LNCaP clone FGC (cell line): ENCODE measurements at regions not wholly inside any gene's neighbourhood (a gene's known extent, or its start where the extent isn't known, plus 50 kb on each side); places are given as distances from the start of the nearest gene placed in this dataset.
"Not testable (repeated sequence)": the region's sequence is repeated elsewhere in the genome, so short reads cannot be mapped to it uniquely, and the experiment has no call there.

Source experiments
- DNase-seq: peaks from one replicate; pipeline ENCODE4 v3.0.0-alpha.2; 2011; ENCODE audit warnings: low read depth
- H3K4me3 ChIP-seq: 2 replicates; pipeline ENCODE4 v1.5.1; 2011; ENCODE audit warnings: mild to moderate bottlenecking, low read depth, low read length, control low read depth
- TF ChIP-seq, protein P1 (sequence below): IDR thresholded peaks from 2 replicates; pipeline ENCODE4 v1.5.1; 2012; ENCODE audit warnings: mild to moderate bottlenecking; ENCODE audit not compliant: control insufficient read depth, insufficient read depth; ENCODE audit errors: extremely low read depth

GRCh38 chr16:14384745-14385144 lies 245.3 kb downstream of the PARN start:
- no peak for DNase-seq
- TF ChIP-seq, protein P1, sequence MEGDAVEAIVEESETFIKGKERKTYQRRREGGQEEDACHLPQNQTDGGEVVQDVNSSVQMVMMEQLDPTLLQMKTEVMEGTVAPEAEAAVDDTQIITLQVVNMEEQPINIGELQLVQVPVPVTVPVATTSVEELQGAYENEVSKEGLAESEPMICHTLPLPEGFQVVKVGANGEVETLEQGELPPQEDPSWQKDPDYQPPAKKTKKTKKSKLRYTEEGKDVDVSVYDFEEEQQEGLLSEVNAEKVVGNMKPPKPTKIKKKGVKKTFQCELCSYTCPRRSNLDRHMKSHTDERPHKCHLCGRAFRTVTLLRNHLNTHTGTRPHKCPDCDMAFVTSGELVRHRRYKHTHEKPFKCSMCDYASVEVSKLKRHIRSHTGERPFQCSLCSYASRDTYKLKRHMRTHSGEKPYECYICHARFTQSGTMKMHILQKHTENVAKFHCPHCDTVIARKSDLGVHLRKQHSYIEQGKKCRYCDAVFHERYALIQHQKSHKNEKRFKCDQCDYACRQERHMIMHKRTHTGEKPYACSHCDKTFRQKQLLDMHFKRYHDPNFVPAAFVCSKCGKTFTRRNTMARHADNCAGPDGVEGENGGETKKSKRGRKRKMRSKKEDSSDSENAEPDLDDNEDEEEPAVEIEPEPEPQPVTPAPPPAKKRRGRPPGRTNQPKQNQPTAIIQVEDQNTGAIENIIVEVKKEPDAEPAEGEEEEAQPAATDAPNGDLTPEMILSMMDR, result no peak

GRCh38 chr16:14383844-14384243 lies 246.2 kb downstream of the PARN start:
- DNase-seq, result not testable (repeated sequence)

More at GRCh38 chr16:14384745-14385144, 245.3 kb downstream of the PARN start:
- H3K4me3 ChIP-seq, result no peak overlapping the region

GRCh38 chr16:14378689-14379467 lies 251.2 kb downstream of the PARN start:
- DNase-seq, result no peak
- TF ChIP-seq, protein P1, result no peak
- no peak overlapping the region for H3K4me3 ChIP-seq

More at GRCh38 chr16:14383844-14384243, 246.2 kb downstream of the PARN start:
- not testable (repeated sequence) for H3K4me3 ChIP-seq

GRCh38 chr16:14378131-14378551 lies 251.9 kb downstream of the PARN start:
- DNase-seq, result no peak
- H3K4me3 ChIP-seq, result no peak overlapping the region
- TF ChIP-seq, protein P1, result no peak

DNA sequence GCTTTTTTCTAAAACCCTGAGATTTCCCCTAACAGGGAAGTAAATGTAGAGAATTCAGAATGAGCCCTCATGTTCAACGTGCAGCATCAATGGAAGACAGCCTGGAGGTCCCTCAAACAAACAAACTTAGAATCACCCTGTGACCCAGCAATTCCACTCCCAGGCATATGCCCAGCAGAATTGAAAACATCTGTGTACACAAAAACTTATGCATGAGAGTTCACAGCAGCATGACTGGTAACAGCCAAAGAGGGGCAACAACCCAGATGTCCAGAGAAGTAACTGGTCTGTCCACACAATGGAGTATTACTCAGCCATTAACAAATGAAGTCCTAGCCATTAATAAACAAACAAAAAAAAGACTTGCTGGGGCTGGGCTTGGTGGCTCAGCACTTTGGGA lies 252.7 kb downstream of the PARN start:
- TF ChIP-seq, protein P1, result no peak
- DNase-seq, result no peak
- H3K4me3 ChIP-seq, result no peak overlapping the region

DNA sequence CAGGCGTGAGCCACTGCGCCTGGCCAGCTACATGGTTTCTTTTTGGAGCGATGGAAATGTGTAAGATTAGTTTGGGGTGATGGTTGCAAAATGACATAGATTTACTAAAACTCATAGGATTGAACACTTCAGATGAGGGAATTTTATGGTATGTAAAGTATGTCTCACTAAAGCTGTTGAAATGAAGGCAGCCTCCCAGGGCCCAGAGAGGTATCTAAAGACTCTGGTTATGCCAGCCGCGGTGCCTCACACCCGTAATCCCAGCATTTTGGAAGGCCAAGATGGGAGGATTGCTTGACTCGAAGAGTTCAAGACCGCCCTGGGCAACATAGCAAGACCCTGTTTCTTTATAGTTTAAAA lies 254.9 kb downstream of the PARN start:
- DNase-seq, result no peak
- TF ChIP-seq, protein P1, result no peak
- no peak overlapping the region for H3K4me3 ChIP-seq

DNA sequence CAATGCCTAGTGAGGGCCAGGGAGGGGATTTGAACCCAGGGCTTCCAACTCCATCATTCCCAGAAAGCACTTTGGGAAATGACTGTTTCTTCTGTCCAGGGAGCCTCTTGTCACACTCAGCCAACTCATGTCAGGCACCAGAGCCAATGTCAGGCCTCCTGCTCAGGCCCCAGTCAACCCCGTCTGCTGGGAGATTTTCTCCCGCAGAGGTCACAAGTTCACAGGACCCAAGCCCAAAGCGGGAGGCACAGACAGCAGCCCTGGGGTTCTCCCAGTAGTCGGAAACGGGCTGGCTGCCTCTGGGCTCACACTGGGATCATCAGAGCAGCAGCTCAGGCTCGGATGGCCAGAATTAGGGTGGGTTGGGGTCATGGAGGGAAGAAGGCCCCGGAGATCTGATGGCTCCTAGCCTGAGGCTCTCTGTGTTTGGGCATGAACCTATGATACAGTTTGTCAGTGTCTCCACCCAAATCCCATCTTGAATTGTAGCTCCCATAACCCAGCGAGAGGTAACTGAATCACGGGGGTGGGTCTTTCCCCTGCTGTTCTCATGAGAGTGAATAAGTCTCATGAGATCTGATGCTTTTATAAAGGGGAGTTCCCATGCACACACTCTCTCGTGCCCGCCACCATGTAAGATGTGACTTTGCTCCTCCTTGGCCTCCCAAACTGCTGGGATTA lies 255.5 kb downstream of the PARN start:
- no peak for DNase-seq
- no peak overlapping the region for H3K4me3 ChIP-seq
- TF ChIP-seq, protein P1, result no peak
